HFF-Myc (cell line): ENCODE measurements at regions not wholly inside any gene's neighbourhood (a gene's known extent, or its start where the extent isn't known, plus 50 kb on each side); places are given as distances from the start of the nearest gene placed in this dataset.
A peak's percentile ranks its signal among the peaks of the same experiment; 100 is the strongest.

Source experiments
- DNase-seq: peaks from one replicate; pipeline ENCODE4 v3.0.0-alpha.2; 2011; ENCODE audit warnings: low read depth; ENCODE audit errors: extremely low read depth
- H3K4me3 ChIP-seq: replicated peaks from 2 replicates; pipeline ENCODE4 v1.5.1; 2011; ENCODE audit warnings: low read depth, mild to moderate bottlenecking, control low read depth, low read length
- TF ChIP-seq, protein P1 (sequence below): IDR thresholded peaks from 2 replicates; pipeline ENCODE4 v1.5.1; 2012; ENCODE audit warnings: mild to moderate bottlenecking, low read depth, low read length, control low read depth; ENCODE audit errors: missing control alignments

DNA sequence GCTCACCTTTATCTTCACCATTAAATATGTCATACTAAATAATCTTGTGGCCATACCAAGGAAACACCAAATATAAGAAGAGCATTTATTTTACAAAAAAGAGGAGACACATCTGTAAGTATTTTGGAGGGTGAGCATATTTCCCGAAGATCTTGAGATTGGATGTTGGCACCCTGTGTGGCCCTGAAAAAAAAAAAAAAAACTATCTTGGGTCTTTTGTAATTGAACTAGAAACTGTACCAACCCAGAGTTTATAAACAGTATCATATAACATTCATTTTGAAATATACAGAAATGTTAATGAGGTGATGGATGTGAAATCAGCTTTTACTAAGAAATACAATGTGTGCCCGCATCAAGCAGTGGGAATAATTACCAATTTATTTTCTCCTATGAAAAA lies 104.0 kb upstream of the FRMD6 start:
- TF ChIP-seq, protein P1, sequence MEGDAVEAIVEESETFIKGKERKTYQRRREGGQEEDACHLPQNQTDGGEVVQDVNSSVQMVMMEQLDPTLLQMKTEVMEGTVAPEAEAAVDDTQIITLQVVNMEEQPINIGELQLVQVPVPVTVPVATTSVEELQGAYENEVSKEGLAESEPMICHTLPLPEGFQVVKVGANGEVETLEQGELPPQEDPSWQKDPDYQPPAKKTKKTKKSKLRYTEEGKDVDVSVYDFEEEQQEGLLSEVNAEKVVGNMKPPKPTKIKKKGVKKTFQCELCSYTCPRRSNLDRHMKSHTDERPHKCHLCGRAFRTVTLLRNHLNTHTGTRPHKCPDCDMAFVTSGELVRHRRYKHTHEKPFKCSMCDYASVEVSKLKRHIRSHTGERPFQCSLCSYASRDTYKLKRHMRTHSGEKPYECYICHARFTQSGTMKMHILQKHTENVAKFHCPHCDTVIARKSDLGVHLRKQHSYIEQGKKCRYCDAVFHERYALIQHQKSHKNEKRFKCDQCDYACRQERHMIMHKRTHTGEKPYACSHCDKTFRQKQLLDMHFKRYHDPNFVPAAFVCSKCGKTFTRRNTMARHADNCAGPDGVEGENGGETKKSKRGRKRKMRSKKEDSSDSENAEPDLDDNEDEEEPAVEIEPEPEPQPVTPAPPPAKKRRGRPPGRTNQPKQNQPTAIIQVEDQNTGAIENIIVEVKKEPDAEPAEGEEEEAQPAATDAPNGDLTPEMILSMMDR: no peak
- DNase-seq: no peak
- H3K4me3 ChIP-seq: 0 out of 2 replicates have a peak overlapping the region, but pooled peaks have one; percentile 2

DNA sequence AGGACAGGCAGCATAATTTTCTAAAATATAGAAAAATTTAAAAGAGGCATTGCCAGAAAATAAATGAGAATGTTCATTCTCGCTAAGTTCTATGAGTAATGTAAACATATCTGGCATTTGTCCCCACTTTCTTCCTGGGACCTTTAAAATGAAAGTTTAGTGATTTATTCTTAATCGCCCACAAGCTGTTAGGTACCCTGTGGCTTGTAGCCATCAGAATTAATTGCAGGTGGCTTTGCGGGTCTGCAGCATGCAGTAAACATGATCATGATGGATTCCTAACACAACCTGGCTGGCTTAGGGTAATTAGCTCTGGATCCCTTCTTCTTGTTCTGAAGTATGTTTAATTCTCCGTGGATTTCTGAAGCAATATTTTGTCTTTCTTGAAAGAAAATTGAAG lies 103.5 kb upstream of the FRMD6 start:
- TF ChIP-seq, protein P1: no peak
- DNase-seq: no peak
- 0 out of 2 replicates have a peak overlapping the region, but pooled peaks have one; percentile 2 for H3K4me3 ChIP-seq

DNA sequence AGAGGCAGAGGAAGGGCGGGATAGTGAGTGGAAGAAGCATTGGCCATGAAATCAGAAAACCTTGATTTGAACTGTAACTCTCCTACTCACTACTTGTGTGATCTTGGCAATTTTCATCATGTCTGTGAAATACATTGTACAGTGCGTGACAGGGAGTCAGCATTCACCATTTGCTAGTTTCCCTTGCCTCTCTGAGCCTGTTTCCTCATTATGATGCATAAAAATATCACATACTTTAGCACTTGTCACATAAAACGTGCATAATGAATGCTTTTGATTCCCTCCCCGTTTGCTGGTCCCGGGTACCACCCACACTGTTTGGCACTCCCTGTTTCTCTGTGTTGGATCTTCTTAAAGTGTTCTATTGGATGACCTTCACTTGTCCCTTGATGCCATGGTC lies 101.1 kb upstream of the FRMD6 start:
- TF ChIP-seq, protein P1: no peak
- H3K4me3 ChIP-seq: no peak overlapping the region
- no peak for DNase-seq

DNA sequence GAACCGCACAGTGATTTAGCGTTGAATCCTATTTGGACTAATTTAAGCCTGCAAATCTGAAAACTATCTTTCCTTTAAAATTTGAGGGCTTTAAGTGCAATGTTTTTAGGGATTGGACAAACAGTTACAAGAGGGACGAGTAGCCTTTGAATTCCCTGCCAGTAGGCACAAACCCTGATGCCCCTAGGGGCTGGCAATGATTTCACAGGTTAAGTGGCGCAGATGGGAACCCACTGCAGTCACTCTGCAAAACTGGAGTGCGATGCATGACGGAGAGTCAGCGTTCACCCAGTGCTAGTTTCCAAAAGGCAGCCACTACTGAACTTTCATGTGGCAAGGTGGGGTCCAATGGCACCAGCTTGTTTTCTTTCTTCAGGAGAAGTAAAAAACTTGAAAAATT lies 99.4 kb upstream of the FRMD6 start:
- TF ChIP-seq, protein P1: no peak
- DNase-seq: no peak
- no peak overlapping the region for H3K4me3 ChIP-seq

DNA sequence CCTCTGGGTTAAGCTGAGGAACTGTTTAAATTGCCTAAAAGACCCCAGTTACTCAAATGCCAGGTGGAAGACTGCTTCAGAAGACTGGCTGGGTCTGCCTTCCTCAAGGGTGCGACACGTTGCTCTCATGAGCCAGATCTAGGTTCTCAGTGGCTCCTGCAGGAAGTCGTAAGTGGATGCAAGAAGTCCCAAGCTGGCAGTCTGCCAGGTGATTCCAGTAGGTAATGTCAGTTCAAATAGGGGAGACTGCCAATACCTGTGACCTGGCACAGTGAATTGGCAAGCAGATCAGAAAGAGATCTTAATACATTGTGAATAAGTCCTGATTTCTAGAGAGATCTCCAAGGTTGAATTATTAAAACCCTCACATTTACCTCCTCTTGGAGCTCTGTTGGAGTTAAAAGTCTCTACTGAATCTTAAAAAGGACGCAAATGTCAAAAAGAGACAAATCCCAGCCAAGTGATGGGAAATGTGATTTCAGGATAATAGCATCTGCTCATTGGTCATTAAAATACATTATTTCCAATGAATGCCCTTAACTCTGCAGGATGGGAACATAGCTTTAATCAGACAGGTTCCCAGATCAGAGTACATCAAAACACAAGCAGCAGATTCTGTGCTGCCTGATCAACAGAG lies 98.8 kb upstream of the FRMD6 start:
- TF ChIP-seq, protein P1: no peak
- DNase-seq: no peak

DNA sequence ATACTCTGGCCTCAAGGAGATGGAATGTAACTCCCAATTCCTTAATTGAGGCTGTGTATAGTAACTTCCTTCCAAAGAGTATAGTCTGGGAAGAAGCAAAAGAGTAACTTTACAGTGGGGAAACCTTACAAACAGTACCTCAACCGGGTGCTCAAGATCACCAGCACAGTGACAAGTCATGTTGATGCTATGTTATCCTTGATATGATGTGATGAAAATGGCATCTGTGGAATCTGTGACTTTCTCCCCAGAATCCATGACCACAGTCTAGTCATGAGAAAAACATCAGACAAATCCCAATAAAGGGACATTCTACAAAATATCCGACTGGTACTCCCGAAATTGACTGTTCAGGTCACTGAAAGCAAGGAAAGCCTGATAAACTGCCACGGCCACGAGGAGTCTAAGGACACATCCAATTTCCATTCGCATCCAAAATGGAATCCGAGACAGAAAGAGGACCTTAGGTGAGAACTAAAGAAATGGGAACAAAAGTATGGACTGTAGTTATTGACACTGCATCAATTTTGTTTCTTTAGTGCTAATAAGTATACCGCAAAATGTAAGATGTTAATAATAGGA lies 97.3 kb upstream of the FRMD6 start:
- DNase-seq: no peak
- TF ChIP-seq, protein P1: no peak
- no peak overlapping the region for H3K4me3 ChIP-seq

More for the DNA sequence above, 98.8 kb upstream of the FRMD6 start:
- no peak overlapping the region for H3K4me3 ChIP-seq
